UCSD-AML1 (cell line): ENCODE measurements at regions not wholly inside any gene's neighbourhood (a gene's known extent, or its start where the extent isn't known, plus 50 kb on each side); places are given as distances from the start of the nearest gene placed in this dataset.

ENCODE experiments used
- DNase-seq: peaks from one replicate; lab custom pipeline; 2025; ENCODE audit not compliant: unreplicated experiment; lab: John Stamatoyannopoulos, UW

DNA sequence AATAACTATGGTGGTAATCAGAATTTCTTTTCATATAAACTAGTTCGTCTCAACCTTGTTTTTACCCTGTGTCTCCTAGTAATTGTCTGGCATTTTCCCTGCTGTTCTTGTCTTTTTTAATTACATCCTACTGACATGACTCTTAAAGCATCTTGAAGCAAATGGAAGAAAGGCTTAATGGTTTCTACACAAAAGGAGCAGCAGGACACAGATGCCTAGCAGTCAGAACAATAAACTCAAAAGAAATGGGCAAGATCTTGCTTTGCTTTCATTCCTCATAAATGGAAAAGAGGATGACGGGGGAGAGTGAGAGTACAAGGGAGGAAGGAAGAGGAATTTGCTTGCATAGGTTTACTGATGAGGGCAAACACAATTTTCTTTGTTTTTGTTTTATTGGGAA is 293.2 kb upstream of the EMCN start:
- no peak for DNase-seq

DNA sequence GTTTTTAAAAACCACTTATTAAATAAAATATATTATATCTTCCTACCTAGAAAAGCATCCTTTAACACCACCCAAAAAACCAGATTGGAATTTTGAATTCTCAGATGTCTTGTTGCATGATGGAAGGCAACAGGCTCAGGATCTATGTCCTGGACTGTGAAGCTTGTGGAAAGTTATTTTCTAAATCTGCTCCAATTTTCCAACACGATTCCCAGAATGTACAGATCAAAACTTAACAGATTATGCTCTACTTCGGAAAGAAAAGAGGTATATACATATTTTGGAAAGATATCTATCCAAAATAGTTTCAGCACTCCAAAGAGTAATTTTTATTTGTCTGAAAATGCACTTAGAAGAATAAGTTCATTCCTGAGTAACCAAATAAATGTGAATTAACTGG is 291.7 kb upstream of the EMCN start:
- no peak for DNase-seq

DNA sequence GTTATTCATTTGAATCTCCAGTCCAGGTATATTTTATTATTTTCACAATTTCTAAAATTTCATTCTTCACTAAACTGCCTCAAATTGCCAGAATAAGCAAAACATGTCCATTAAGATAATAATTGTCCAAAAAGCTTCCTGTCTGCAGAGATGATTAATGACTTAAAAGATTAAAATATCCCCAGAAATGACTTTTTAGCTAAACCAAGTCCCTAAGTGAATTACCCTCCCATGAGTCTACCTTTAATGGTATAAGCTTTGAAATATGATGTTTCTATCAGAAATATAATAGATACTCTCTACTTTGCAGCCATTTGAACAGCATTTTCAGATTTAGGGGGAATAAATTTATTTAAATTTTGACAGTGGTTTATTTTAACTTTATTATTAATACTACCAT is 289.2 kb upstream of the EMCN start:
- no peak for DNase-seq

DNA sequence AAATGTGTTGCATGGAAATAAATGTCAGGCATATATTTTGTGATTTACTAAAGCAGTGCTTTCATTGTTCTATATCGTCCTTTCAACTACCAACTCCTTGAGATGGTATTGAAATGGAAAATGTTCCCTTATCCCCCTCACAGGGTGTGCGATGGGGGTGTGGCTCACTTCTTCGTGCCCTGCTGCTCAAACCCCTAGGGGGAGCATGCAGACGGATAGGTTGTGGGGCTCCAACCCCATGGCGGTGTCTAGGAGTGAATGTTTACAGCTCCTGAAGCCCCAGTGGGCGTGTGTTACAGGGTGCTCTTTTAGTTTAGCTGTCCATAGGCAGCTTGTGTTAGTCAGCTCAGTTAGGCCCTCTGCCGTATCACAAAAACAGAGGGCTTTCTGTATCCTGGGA is 287.7 kb upstream of the EMCN start:
- DNase-seq, result no peak

DNA sequence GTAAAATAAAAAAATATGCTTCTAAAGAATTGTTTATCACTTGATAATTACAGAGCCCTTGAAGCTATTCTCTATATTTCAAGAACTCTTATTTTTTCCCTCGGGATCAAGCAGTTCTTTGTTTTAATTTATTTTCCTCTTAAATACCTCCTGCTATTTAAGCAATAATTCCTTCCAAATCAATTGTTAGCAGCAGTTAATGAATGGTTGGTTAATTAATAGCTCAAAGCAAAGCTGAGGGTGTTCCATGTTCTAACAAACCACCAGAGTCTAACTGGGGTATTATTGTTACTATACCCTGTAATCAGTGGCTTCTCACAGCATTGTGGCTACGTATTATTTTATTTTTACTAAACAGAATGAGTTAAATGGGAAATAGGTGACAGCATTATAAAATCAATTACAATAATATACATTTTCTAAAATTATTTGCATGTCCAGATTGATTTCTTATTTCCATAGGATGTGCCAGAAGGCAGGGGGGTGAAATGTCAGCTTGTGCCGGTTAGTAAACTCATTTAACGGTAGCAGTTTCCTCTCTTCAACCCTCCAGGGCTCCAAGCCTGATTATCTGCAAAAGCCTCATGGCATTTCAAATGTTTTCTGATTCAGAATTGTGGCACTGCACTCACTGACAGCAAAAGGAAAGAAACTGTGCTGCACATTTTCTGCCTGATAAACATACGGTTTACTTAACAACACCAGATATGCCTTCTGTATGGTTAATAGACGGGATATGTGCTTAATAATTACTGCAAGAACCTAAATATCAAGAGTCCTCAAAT is 286.9 kb upstream of the EMCN start:
- DNase-seq, result no peak

DNA sequence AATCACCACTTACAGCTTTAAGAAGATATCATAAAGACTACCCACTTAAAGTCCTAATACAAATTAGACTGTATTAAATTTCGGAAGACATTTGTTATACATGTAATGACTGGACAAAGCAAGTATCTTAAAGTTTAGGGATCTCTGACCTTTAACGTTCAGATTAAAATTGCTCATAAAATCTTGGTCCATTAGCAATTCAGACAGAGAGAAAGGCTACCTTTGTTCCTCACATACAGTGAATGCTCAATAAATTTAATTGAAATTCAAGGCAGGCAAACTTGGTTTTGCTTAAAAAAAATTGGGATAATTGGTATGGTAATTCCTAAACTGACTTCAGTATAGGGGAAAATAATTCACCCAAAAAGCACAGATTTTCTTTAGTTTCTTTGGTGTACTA is 285.9 kb upstream of the EMCN start:
- no peak for DNase-seq

DNA sequence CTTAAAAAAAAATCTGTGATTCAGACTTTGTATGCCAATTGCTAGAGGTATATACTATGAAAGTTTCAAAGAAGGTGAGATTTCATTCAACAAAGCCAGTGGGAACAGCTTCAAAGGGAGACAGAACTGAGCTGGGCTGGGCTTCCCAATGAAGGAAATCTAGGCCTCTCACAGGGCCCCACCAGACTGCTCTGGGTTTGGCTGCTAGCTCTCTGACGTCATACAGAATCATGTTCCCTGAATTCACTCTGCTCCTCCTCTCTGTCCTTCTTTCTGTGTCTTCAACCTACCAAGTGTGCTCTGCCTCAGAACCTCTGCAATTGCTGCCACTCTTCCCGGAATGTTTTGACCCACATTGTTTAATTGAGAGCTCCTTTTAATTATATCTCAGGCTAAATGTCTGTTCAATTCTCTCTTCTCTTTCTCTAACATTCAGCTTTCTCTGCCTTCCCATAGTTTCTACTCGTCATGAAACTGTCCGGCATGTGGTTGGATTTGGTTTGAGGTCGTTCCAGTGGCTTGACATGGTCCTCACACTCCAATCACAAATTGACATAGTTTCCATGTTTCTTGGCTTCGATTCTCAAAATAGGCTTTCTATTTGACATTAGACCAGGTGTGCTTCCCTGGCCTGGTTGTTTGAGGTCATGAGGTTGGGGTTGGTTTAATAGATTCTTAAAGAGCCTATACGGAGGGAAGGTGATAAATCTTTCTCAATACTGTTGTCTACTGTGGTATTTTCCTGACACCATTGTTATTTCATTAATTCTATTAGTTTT is 282.1 kb upstream of the EMCN start:
- no peak for DNase-seq

DNA sequence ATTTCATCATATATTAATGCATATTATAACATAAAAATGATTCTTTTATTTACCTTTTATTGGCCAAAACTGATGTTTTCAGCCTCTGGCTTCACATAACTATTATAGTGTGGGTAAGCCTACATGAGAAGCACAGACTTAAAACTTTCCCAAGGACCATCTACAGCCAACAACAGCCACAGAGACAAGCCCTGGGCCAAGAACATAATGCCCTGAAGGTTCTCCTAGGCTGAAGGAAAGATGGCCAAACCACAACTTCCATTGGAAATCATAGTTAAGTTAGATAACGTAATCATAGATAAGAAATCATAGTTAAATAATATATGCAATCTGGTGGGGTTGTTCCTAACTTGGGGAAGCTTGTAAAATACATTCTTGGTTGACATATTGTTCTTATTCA is 280.0 kb upstream of the EMCN start:
- DNase-seq, result no peak

DNA sequence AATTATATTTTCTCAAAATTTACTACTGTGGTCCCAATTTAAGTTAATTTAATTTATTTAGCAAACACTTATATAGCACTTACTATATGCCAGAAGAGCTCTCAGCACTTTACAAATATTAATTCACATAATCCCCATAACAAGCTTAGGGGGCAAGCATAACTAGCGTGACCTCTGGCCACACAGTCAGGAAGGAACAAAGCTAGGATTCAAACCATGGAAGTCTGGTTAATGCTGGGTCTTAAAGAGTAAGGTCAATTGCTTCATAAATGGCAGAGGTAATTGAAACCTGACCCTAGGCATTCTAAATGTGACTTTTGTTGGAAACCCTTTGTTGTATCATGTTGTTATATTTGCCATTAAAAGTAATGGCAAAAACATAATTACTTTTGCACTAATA is 279.5 kb upstream of the EMCN start:
- no peak for DNase-seq

DNA sequence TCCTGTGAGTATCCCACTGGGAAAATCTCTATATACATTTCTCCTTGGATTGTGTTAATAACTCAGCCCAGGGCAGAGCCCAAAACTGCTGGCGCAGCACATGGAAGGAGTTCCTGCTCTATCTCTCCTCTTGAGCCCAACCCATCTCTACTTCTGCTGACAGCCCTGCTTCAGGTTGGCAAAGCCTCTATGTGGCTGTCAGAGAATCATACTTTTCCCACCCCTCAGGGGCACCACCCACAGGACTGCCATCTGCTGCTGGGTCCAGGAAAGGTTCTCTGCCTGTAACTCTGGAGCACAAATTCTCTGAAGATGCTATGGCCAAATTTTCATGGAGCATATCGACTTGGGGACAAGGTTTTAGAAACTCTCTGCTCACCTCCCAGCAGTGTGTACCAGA is 278.5 kb upstream of the EMCN start:
- DNase-seq, result no peak

DNA sequence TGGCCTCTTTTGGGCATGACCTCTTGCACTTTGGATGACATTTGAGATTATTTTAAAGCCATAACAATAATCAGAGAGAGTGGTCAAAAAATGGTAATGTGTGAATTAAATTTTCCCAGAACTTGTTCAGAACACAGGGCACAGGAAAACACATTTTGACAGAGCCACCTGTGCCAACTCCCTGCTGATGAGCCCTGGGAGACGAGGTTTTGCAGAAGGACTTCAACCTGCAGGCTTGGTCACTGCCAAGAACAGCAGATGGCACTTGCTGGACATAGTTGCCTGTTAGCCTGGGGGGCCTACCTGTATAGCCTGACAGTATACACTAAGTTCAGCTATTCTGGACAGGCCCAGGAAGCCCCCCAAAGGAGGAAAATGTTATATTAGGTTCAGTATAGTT is 277.8 kb upstream of the EMCN start:
- no peak for DNase-seq

DNA sequence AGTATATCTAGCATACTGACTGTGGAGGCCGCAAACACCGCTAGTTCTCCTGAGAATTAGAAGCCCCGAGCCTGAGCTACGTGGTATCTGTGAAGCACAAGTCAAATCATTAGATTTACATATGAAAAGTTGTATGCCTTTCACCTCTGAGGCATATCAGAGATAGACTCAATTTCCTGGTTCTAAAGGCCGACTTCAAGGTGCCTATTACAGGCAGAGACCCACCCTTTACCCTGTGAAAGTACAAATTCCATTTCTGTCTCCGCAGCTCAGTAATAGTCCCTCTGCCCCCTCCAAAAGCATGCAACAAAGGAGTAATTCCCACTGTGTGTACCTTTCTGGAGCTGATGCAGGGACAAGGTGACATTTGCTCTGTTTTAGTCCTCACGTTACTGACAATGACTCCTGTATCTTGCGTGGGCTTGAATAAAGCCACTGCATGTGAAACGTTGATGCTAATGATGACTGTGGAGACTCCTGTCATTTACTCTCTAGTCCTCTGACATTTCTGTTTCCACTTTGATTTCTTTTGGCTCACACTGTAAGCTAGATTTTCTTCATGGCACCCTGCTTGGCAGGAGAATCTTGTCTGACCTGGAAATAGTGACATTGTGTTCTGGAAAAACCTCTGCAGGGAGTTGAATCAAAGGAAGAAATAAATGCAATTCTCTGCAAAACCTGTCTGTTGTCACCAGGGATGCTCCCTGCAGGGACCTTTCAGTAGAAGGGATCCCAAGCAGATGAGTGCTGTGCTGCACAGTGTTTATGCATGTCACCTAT is 273.2 kb upstream of the EMCN start:
- DNase-seq, result no peak

DNA sequence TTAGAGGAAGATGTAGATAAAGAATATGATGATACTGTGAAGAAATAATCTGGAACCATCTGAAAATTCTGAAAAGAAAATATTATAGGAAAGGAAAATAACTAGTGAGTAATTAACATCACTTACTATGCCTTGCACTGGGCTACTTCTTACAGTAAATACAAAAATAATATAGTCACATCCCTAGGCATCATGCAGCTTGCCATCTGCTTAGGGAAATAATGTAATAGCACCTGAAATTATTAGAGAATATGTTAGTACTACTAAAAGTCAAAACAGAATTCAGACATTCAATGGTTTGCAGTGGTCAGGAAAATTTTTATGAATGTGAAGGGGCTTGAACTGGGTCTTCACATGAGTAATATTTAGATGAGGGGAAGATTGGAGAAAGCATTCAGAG is 272.2 kb upstream of the EMCN start:
- DNase-seq, result no peak

DNA sequence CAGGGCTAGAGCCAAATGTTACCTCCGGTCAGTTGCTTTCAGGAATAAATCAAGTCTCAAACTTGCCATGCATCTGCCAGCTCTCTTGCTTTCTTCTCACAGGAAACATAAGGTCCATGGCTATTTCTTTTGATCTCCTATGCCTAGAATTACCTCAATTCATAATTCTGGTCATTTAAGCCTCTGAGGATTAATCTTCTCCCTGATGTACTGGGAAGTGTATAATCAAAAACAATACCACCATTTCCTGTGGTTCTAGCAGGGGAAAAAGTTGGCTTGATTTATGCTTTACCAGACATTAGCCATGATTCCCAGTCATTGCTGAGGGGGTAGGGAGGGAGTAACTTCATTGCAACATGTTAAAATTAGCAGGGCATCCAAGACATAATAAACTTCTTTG is 268.7 kb upstream of the EMCN start:
- DNase-seq, result no peak

DNA sequence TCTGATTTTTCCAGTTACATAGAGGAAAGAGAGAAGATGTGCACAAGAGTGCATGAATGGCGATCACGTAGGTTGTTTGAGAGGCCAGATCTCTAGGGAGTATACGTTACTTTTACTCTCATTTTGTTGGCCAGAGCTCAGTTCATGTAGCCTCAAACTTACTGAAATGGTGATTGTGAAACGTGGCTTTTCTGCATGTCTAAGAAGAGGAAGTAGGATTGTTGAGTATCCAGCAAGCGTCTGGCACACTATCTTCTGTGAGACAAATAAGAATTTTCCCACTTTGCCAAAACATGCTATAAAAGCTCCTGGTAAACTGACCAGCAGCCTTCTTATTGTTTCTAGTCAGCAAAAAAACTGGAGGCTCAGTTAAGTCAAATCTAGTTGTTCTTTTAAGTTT is 264.5 kb upstream of the EMCN start:
- no peak for DNase-seq

DNA sequence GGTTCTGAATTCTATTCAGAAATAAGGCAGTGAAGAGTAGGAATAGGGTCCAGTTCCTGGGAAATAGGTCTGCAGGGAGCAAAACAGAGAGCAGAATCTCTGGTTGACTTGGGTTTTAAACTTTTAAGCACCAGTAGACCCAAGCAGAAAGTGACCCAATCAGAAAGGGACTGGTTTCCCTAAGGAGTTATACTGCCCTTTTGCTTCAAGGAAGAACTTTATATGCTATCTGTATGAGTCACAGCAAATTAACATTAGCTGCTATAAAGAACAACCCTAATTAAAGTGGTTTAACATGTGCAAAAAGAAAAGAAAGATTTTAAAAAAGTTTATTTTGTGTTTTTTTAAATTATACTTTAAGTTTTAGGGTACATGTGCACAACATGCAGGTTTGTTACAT is 263.6 kb upstream of the EMCN start:
- DNase-seq, result no peak

DNA sequence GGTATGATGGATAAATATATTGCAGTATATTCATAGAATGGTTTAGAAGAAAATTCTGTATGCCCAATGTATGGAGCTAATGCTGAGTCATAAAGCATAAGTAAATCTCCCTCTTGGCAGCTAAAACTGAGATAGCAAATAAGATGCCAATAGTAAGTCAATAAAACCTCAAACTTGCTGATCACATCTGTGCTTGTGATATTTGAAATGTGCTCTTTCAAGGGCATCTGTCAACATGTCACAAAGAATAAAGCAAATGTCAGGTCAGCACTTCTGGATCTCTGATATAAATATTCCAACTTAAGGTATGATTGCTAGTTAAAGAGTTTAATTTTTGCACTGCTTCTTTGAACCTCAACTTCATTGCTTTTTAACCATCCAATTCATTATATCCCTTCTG is 262.3 kb upstream of the EMCN start:
- no peak for DNase-seq

DNA sequence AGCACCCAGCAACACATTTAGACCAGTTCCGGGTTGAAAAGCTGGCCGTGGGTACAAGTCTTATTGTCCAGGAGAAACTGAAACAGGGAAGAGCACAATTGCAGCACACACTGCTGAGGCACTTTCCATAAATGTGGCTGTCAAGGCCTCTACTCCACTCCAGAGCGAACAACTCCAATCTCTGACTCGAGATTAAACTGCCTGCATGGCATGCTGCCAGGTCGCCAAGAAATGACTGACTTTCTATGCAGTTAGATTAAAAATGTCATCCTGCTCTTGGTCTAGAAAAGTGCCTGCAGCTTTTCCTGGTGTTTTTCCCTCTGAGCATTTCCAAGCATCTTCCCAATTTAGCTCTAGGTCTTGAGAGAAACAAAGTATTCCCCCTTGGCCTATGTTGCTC is 260.6 kb upstream of the EMCN start:
- no peak for DNase-seq

DNA sequence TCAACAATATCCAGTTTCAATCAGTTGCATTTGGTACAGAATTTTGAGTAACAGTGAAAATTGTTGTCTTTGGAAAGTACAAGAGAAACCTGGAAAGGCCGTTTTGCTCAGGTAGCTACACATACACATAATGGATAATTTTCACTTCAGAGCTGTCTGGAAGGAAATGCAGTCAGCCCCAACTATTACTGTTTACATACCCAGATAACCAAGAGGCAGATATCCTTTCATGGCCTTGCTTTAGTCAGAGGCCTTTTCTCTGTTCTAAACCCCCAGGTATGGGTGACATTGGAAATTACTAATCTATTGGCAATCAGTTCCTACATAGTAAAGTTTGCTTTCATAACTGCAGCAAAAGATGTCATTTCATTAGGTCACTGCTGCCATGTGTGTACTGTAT is 244.9 kb upstream of the EMCN start:
- no peak for DNase-seq

DNA sequence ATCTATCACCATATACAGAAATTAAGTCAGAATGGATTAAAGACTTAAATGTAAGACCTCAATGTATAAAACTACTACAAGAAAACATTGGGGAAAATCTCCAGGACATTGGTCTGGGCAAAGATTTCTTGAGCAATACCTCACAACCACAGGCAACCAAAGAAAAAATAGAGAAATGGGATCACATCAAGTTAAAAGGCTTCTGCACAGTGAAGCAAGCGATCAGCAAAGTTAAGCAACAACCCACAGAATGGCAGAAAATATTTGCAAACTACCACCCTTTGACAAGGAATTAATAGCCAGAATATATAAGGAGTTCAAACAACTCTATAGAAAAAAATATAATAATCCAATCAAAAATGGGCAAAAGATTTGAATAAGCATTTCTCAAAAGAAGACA is 236.9 kb upstream of the EMCN start:
- no peak for DNase-seq

DNA sequence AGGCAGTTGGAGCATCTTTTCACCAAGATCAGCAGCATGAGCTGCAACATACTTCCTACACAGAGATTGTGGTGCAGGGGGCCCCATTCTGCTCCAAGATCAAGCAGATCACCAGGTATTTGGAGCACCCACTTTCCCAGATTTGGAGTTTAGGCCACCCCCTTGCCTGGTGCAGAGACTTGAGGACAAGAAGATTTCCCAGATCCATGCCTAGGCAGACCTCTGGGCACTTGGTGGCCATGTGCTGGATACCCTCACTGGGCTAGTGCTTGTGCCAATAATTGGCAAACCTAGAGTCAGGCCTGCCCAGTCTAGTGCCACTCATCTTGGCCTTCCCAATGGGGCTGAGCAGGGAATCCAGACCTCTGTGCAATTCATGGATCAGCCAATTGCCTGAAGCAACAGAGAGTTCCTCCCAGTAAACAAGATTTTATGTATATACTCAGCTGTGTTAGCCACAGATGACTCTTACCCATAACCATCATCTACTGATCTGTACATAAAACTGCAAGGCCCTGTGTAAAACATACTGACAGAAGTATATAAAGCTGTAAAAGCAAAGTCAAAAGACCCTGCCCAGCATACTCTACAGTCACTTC is 228.4 kb upstream of the EMCN start:
- no peak for DNase-seq

DNA sequence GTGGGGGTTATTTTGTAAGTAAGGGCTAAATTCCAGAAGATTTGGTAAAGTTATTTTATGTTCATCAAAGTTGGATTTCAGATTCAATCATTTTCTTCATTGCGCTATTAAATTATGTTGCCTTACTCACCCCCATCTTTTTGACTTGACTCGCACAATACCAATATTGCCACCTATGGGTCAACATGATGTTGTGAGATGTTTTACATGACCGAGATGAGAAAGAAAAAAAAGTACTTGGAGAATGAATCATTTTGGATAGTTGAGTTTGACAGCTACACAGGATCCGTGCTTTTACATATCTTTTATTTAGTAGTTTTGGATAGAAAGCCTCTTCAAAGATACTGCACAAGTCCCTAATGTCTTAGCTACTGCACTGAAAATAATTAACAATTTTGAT is 224.2 kb upstream of the EMCN start:
- no peak for DNase-seq
